ENCODE measurements at regions not wholly inside any gene's neighbourhood (a gene's known extent, or its start where the extent isn't known, plus 50 kb on each side); places are given as distances from the start of the nearest gene placed in this dataset.

- Histone ChIP-seq H4K12ac (ENCODE audit: low read depth, low read length) (no peak overlapping the region), H3K9me3 (ENCODE audit: insufficient read depth, low read depth, low read length) (no peaks in the 10 kb centered on the region), H3K79me2 (ENCODE audit: control insufficient read depth, insufficient read depth, low read length, poor library complexity) (no peaks in the 10 kb centered on the region), H3K4me1 (ENCODE audit: control insufficient read depth in 1 of 2, insufficient read depth in 2 of 2, low read length in 2 of 2) (no peaks in the 10 kb centered on the region), H4K91ac (ENCODE audit: low read depth, low read length) (no peak overlapping the region), H2BK5ac (ENCODE audit: low read depth, low read length, poor library complexity) (no peak overlapping the region), H3K14ac (ENCODE audit: low read length) (no peak overlapping the region), H3K4me2 (ENCODE audit: low read length) (no peak overlapping the region), H3K36me3 (ENCODE audit: control insufficient read depth in 1 of 2, insufficient read depth in 2 of 2, low read length in 2 of 2) (no peaks in the 10 kb centered on the region), H3K27ac (ENCODE audit: low read depth, low read length) (no peak overlapping the region), H3K9ac (ENCODE audit: low read length) (no peak overlapping the region), H3K23ac (ENCODE audit: low read length) (no peak overlapping the region), H3K18ac (ENCODE audit: low read length) (no peak overlapping the region), H4K8ac (ENCODE audit: low read depth, low read length) (no peak overlapping the region), H2BK120ac (ENCODE audit: insufficient read depth, low read length, poor library complexity) (no peak overlapping the region), H3K4me3 (ENCODE audit: low read depth, low read length) (no peak overlapping the region), H3K4ac (ENCODE audit: low read depth, low read length) (no peak overlapping the region), H2AFZ (ENCODE audit: insufficient read depth, low read length, poor library complexity) (no peak overlapping the region), H3K27me3 (ENCODE audit: insufficient read depth, low read length) (no peaks in the 10 kb centered on the region), H2AK5ac (ENCODE audit: low read length) (no peak overlapping the region), H3K79me1 (ENCODE audit: low read length) (no peaks in the 10 kb centered on the region), H2BK12ac (ENCODE audit: low read length) (no peak overlapping the region)
- DNase-seq, result no peak
Measured at GRCh38 chrX:80223982-80224579, 196.2 kb upstream of the TENT5D start.

DNA sequence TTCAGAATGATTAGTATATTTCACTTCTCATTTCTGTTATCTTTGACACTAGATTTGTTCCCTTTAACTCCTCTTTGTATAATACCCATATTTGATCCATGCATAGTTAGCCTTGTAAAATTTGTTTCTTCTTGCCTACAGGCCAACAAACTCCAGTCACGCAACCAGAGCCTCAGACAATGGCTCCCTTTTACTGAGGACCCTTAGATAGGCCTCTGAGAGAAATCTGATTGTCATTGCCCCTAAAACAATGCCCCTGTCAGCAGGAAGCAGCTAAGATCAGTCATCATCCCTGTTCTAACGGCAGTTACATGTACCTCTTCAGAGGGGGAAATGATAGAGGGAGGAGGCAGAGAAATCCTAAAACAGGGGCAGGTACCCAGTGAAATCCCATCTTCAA lies 190.6 kb upstream of the TENT5D start:
- no peak overlapping the region for H3K4ac ChIP-seq (ENCODE audit: low read depth, low read length)
- no peak overlapping the region for H2AFZ ChIP-seq (ENCODE audit: insufficient read depth, low read length, poor library complexity)
- no peaks in the 10 kb centered on the region for H3K9me3 ChIP-seq (ENCODE audit: insufficient read depth, low read depth, low read length)
- no peak overlapping the region for H3K23ac ChIP-seq (ENCODE audit: low read length)
- H4K91ac ChIP-seq (ENCODE audit: low read depth, low read length), result no peak overlapping the region
- H2BK5ac ChIP-seq (ENCODE audit: low read depth, low read length, poor library complexity), result no peak overlapping the region
- H4K12ac ChIP-seq (ENCODE audit: low read depth, low read length), result no peak overlapping the region
- no peaks in the 10 kb centered on the region for H3K36me3 ChIP-seq (ENCODE audit: control insufficient read depth in 1 of 2, insufficient read depth in 2 of 2, low read length in 2 of 2)
- H2BK12ac ChIP-seq (ENCODE audit: low read length), result no peak overlapping the region
- H4K8ac ChIP-seq (ENCODE audit: low read depth, low read length), result no peak overlapping the region
- H2AK5ac ChIP-seq (ENCODE audit: low read length), result no peak overlapping the region
- H3K9ac ChIP-seq (ENCODE audit: low read length), result no peak overlapping the region
- no peak overlapping the region for H3K18ac ChIP-seq (ENCODE audit: low read length)
- H3K27ac ChIP-seq (ENCODE audit: low read depth, low read length), result no peak overlapping the region
- H2BK120ac ChIP-seq (ENCODE audit: insufficient read depth, low read length, poor library complexity), result no peak overlapping the region
- WGBS (ENCODE audit: extremely low coverage, insufficient coverage, insufficient read length), result no CpG with 5 or more reads among the region's 2 CpGs
- H3K4me1 ChIP-seq (ENCODE audit: control insufficient read depth in 1 of 2, insufficient read depth in 2 of 2, low read length in 2 of 2), result no peaks in the 10 kb centered on the region
- H3K4me3 ChIP-seq (ENCODE audit: low read depth, low read length), result no peak overlapping the region
- no peak overlapping the region for H3K4me2 ChIP-seq (ENCODE audit: low read length)
- H3K79me1 ChIP-seq (ENCODE audit: low read length), result no peaks in the 10 kb centered on the region
- no peaks in the 10 kb centered on the region for H3K27me3 ChIP-seq (ENCODE audit: insufficient read depth, low read length)
- H3K79me2 ChIP-seq (ENCODE audit: control insufficient read depth, insufficient read depth, low read length, poor library complexity), result no peaks in the 10 kb centered on the region
- DNase-seq, result no peak
- no peak overlapping the region for H3K14ac ChIP-seq (ENCODE audit: low read length)

DNA sequence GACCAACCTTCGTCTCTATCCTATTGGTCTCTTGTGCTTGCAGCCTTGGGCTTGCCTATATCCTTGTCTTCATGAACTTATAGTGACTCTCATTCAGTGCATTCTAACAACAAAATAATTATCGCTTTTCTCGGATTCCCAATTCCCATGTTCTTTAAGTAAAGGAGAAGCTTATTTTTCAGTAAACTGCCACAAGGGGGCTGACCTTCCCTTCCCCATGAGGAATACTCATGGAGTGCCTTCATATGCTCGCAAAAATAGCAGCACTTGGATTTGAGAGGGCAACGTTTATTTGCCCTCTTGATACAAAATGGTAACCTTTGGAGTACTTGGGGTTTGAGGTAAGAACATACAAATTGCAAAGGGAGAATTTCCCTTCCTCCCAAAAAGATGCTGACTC lies 183.2 kb upstream of the TENT5D start:
- H3K79me1 ChIP-seq (ENCODE audit: low read length), result no peaks in the 10 kb centered on the region
- no peak overlapping the region for H4K8ac ChIP-seq (ENCODE audit: low read depth, low read length)
- H3K9me3 ChIP-seq (ENCODE audit: insufficient read depth, low read depth, low read length), result no peaks in the 10 kb centered on the region
- no peak overlapping the region for H3K4ac ChIP-seq (ENCODE audit: low read depth, low read length)
- no peak overlapping the region for H2BK120ac ChIP-seq (ENCODE audit: insufficient read depth, low read length, poor library complexity)
- no peak overlapping the region for H2BK12ac ChIP-seq (ENCODE audit: low read length)
- DNase-seq, result no peak
- no peak overlapping the region for H3K4me3 ChIP-seq (ENCODE audit: low read depth, low read length)
- H4K12ac ChIP-seq (ENCODE audit: low read depth, low read length), result no peak overlapping the region
- H3K27ac ChIP-seq (ENCODE audit: low read depth, low read length), result no peak overlapping the region
- H3K9ac ChIP-seq (ENCODE audit: low read length), result no peak overlapping the region
- no peaks in the 10 kb centered on the region for H3K79me2 ChIP-seq (ENCODE audit: control insufficient read depth, insufficient read depth, low read length, poor library complexity)
- H4K91ac ChIP-seq (ENCODE audit: low read depth, low read length), result no peak overlapping the region
- no peaks in the 10 kb centered on the region for H3K27me3 ChIP-seq (ENCODE audit: insufficient read depth, low read length)
- no peak overlapping the region for H2BK5ac ChIP-seq (ENCODE audit: low read depth, low read length, poor library complexity)
- H3K14ac ChIP-seq (ENCODE audit: low read length), result no peak overlapping the region
- no CpG with 5 or more reads among the region's 5 CpGs for WGBS (ENCODE audit: extremely low coverage, insufficient coverage, insufficient read length)
- H3K23ac ChIP-seq (ENCODE audit: low read length), result no peak overlapping the region
- H2AK5ac ChIP-seq (ENCODE audit: low read length), result no peak overlapping the region
- no peak overlapping the region for H3K4me2 ChIP-seq (ENCODE audit: low read length)
- H2AFZ ChIP-seq (ENCODE audit: insufficient read depth, low read length, poor library complexity), result no peak overlapping the region
- H3K4me1 ChIP-seq (ENCODE audit: control insufficient read depth in 1 of 2, insufficient read depth in 2 of 2, low read length in 2 of 2), result no peaks in the 10 kb centered on the region
- no peaks in the 10 kb centered on the region for H3K36me3 ChIP-seq (ENCODE audit: control insufficient read depth in 1 of 2, insufficient read depth in 2 of 2, low read length in 2 of 2)
- no peak overlapping the region for H3K18ac ChIP-seq (ENCODE audit: low read length)

GRCh38 chrX:80246271-80246670 lies 174.0 kb upstream of the TENT5D start:
- no peak overlapping the region for H2BK5ac ChIP-seq (ENCODE audit: low read depth, low read length, poor library complexity)
- H2AFZ ChIP-seq (ENCODE audit: insufficient read depth, low read length, poor library complexity), result no peak overlapping the region
- no peak overlapping the region for H3K27ac ChIP-seq (ENCODE audit: low read depth, low read length)
- no peaks in the 10 kb centered on the region for H3K79me2 ChIP-seq (ENCODE audit: control insufficient read depth, insufficient read depth, low read length, poor library complexity)
- H3K4ac ChIP-seq (ENCODE audit: low read depth, low read length), result no peak overlapping the region
- H3K36me3 ChIP-seq (ENCODE audit: control insufficient read depth in 1 of 2, insufficient read depth in 2 of 2, low read length in 2 of 2), result no peaks in the 10 kb centered on the region
- H3K9me3 ChIP-seq (ENCODE audit: insufficient read depth, low read depth, low read length), result no peaks in the 10 kb centered on the region
- no peak overlapping the region for H3K4me2 ChIP-seq (ENCODE audit: low read length)
- H4K8ac ChIP-seq (ENCODE audit: low read depth, low read length), result no peak overlapping the region
- no peak overlapping the region for H4K91ac ChIP-seq (ENCODE audit: low read depth, low read length)
- H2AK5ac ChIP-seq (ENCODE audit: low read length), result no peak overlapping the region
- no peak overlapping the region for H3K4me3 ChIP-seq (ENCODE audit: low read depth, low read length)
- no peak for DNase-seq
- H4K12ac ChIP-seq (ENCODE audit: low read depth, low read length), result no peak overlapping the region
- H3K14ac ChIP-seq (ENCODE audit: low read length), result no peak overlapping the region
- no peaks in the 10 kb centered on the region for H3K27me3 ChIP-seq (ENCODE audit: insufficient read depth, low read length)
- H3K79me1 ChIP-seq (ENCODE audit: low read length), result no peaks in the 10 kb centered on the region
- H2BK12ac ChIP-seq (ENCODE audit: low read length), result no peak overlapping the region
- no peak overlapping the region for H3K9ac ChIP-seq (ENCODE audit: low read length)
- no peak overlapping the region for H3K23ac ChIP-seq (ENCODE audit: low read length)
- H3K4me1 ChIP-seq (ENCODE audit: control insufficient read depth in 1 of 2, insufficient read depth in 2 of 2, low read length in 2 of 2), result no peaks in the 10 kb centered on the region
- no peak overlapping the region for H3K18ac ChIP-seq (ENCODE audit: low read length)
- no CpG with 5 or more reads among the region's 2 CpGs for WGBS (ENCODE audit: extremely low coverage, insufficient coverage, insufficient read length)
- H2BK120ac ChIP-seq (ENCODE audit: insufficient read depth, low read length, poor library complexity), result no peak overlapping the region
